ENCODE measurements at regions not wholly inside any gene's neighbourhood (a gene's known extent, or its start where the extent isn't known, plus 50 kb on each side); places are given as distances from the start of the nearest gene placed in this dataset.

DNA sequence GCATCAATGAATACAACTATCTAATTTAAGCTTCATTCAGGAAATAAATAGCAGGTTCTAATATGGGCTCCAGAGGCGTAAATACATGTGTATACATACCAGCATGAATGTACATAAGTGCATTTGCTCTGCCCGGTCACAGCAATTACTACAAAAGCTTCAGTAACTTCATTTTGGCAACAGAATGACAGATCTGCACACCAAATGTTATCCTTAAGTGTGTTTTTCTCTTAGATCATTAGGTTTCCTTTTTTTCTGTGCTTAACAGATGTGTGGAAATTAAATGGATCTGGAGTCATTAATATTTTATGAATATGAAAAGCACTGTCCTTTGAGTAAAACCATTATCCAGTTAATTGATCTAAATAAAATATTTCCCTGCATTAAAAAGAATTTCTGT lies 159.0 kb upstream of the MEOX2 start:
- no peaks in the 10 kb centered on the region for H3K4me1 ChIP-seq (ENCODE audit: control insufficient read depth, insufficient read depth, low read length, poor library complexity, severe bottlenecking)
- ATAC-seq (ENCODE audit: low read depth in 2 of 2) (no peak), DNase-seq (no peak)
- no peak overlapping the region for H3K27ac ChIP-seq (ENCODE audit: insufficient read depth, low read length, poor library complexity, severe bottlenecking)
- H3K9me3 ChIP-seq (ENCODE audit: control insufficient read depth in 2 of 2, low read length in 2 of 2): peaks cover 0 to 3% of the 10 kb centered on the region in 2 experiments
- no peaks in the 10 kb centered on the region for H3K27me3 Mint-ChIP-seq
- H3K9me3 Mint-ChIP-seq: peaks cover 0 to 24% (median 0%) of the 10 kb centered on the region in 7 donors
- no peak overlapping the region for H3K4me3 Mint-ChIP-seq
- no peak overlapping the region for H3K27ac Mint-ChIP-seq
- no peaks in the 10 kb centered on the region for H3K27me3 ChIP-seq (ENCODE audit: control insufficient read depth, insufficient read depth, low read length)
- H3K4me3 ChIP-seq (ENCODE audit: low read depth, low read length): no peak overlapping the region
- no peaks in the 10 kb centered on the region for H3K36me3 ChIP-seq (ENCODE audit: control insufficient read depth, insufficient read depth, low read length)
- no peaks in the 10 kb centered on the region for H3K36me3 Mint-ChIP-seq
- no peaks in the 10 kb centered on the region for H3K4me1 Mint-ChIP-seq

DNA sequence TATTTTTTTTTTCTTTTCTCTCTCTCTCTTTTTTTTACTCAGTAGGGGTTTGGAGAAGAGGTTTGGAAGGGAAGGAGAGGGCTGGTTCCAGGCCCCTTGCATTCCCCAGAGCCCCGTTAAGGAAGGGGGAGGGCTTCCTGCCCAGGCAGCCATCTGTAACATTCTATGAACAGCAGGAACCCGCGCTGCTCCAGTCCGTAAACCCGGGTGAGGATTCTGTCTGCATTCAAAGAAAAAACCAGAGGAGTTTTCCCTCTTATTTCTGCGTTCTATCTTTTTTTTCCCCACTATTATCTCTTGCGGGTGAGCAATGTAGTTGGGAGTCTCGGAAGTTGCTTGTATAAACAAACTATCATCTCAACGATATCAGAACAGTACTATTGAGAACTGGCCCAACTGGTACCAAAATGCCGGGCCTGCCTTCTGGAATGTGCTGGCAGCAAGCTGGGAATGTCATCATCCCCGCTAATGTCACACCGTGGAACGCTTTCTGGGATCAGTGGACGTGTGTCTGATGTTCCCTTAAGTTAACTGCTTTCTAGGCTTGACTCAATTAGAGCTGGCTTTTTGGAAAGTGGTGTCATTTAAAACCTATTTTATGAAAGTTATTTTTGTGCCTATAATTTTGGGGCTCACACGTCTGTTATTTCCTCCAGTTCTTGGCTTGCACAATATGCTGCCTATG lies 153.1 kb upstream of the MEOX2 start:
- ATAC-seq (ENCODE audit: low read depth in 2 of 2) (no peak), DNase-seq (no peak)
- H3K9me3 ChIP-seq (ENCODE audit: control insufficient read depth in 2 of 2, low read length in 2 of 2): peaks cover 0 to 7% of the 10 kb centered on the region in 2 experiments
- H3K36me3 Mint-ChIP-seq: no peaks in the 10 kb centered on the region
- H3K36me3 ChIP-seq (ENCODE audit: control insufficient read depth, insufficient read depth, low read length): no peaks in the 10 kb centered on the region
- no peaks in the 10 kb centered on the region for H3K27me3 Mint-ChIP-seq
- H3K4me1 Mint-ChIP-seq: no peaks in the 10 kb centered on the region
- H3K27me3 ChIP-seq (ENCODE audit: control insufficient read depth, insufficient read depth, low read length): no peaks in the 10 kb centered on the region
- no peak overlapping the region for H3K27ac Mint-ChIP-seq
- peaks cover 0 to 15% (median 4%) of the 10 kb centered on the region in 7 donors for H3K9me3 Mint-ChIP-seq
- no peak overlapping the region for H3K4me3 Mint-ChIP-seq
- H3K4me3 ChIP-seq (ENCODE audit: low read depth, low read length): no peak overlapping the region
- no peaks in the 10 kb centered on the region for H3K4me1 ChIP-seq (ENCODE audit: control insufficient read depth, insufficient read depth, low read length, poor library complexity, severe bottlenecking)
- no peak overlapping the region for H3K27ac ChIP-seq (ENCODE audit: insufficient read depth, low read length, poor library complexity, severe bottlenecking)

DNA sequence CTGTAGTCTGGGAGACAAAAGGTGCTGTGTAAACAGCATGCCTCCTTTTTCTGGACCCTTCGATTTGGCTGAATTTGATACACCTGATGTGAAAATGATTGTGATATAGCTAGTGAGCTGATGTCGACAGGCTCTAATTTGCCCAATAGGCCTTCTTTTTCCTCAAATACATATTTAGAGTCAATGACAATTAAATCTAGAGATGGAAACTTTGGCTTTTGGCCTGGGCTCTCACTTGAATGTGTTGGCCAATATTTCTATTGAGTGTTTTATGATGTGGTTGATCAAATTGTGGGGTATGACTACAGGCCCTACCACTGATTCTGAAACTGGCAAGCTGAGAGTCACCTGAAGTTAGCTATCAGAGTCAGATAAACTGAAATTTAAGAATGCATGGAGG lies 151.8 kb upstream of the MEOX2 start:
- H3K9me3 Mint-ChIP-seq: peaks cover 0 to 9% (median 4%) of the 10 kb centered on the region in 7 donors
- no peak overlapping the region for H3K27ac Mint-ChIP-seq
- Histone ChIP-seq H3K36me3 (ENCODE audit: control insufficient read depth, insufficient read depth, low read length) (no peaks in the 10 kb centered on the region), H3K4me1 (ENCODE audit: control insufficient read depth, insufficient read depth, low read length, poor library complexity, severe bottlenecking) (no peaks in the 10 kb centered on the region), H3K4me3 (ENCODE audit: low read depth, low read length) (no peak overlapping the region), H3K9me3 (ENCODE audit: control insufficient read depth in 2 of 2, low read length in 2 of 2) (peaks cover 0 to 4% of the 10 kb centered on the region in 2 experiments), H3K27me3 (ENCODE audit: control insufficient read depth, insufficient read depth, low read length) (no peaks in the 10 kb centered on the region), H3K27ac (ENCODE audit: insufficient read depth, low read length, poor library complexity, severe bottlenecking) (no peak overlapping the region)
- no peak overlapping the region for H3K4me3 Mint-ChIP-seq
- DNase-seq: no peak
- no peaks in the 10 kb centered on the region for H3K36me3 Mint-ChIP-seq
- no peaks in the 10 kb centered on the region for H3K4me1 Mint-ChIP-seq
- no peaks in the 10 kb centered on the region for H3K27me3 Mint-ChIP-seq
- no peak for ATAC-seq (ENCODE audit: low read depth in 2 of 2)

DNA sequence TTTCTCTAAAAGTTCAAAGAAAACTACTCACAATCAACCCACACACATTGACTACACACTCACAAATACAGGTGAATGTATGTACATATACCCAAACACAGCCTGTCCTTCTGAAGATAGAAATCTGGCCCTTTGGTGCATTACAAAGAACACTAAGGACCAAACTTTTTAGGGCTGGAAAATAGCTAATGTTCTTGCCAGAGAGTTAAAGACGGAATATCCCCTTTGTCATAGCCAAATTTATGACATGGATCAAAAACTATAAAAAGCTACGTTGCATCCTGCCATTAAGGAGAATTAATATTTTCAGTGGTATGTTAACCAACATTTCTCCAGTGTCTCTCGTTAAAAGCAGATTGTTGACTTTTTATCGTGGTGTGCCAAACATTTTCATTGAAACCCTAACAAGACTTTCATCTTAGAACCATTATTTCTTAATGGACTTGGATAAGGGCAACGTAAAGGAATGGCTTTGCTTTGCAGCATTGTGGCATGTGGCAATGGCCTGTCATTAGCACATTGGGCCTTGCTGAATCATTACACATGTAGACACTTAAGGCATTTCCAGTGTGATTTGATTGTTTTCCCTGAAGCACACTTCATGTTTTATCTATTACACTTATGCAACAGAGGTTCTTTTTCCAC lies 150.9 kb upstream of the MEOX2 start:
- Histone ChIP-seq H3K27me3 (ENCODE audit: control insufficient read depth, insufficient read depth, low read length) (no peaks in the 10 kb centered on the region), H3K4me3 (ENCODE audit: low read depth, low read length) (no peak overlapping the region), H3K9me3 (ENCODE audit: control insufficient read depth in 2 of 2, low read length in 2 of 2) (peaks cover 0 to 4% of the 10 kb centered on the region in 2 experiments), H3K4me1 (ENCODE audit: control insufficient read depth, insufficient read depth, low read length, poor library complexity, severe bottlenecking) (no peaks in the 10 kb centered on the region), H3K36me3 (ENCODE audit: control insufficient read depth, insufficient read depth, low read length) (no peaks in the 10 kb centered on the region), H3K27ac (ENCODE audit: insufficient read depth, low read length, poor library complexity, severe bottlenecking) (no peak overlapping the region)
- H3K4me1 Mint-ChIP-seq: no peaks in the 10 kb centered on the region
- DNase-seq (no peak), ATAC-seq (ENCODE audit: low read depth in 2 of 2) (no peak)
- no peak overlapping the region for H3K27ac Mint-ChIP-seq
- H3K27me3 Mint-ChIP-seq: no peaks in the 10 kb centered on the region
- H3K4me3 Mint-ChIP-seq: no peak overlapping the region
- peaks cover 0 to 14% (median 4%) of the 10 kb centered on the region in 7 donors for H3K9me3 Mint-ChIP-seq
- no peaks in the 10 kb centered on the region for H3K36me3 Mint-ChIP-seq

DNA sequence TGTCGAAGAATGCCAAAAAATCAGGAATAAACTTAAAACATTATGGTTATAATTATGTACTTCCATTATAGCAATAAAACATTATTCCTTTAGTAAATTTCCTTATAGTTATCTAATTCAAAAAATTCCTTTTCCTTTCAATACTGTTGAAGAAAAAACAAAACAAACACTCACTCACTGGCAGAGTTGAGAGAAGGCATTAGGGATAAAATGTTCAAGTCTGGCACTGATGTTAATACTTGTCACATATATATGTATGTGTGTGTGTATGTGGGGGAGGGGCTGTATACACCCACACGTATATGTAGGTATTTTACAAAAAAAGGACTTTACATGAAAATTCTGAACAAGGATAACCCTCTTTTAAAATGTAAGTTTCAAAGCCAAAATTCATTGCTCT lies 150.2 kb upstream of the MEOX2 start:
- no peaks in the 10 kb centered on the region for H3K27me3 ChIP-seq (ENCODE audit: control insufficient read depth, insufficient read depth, low read length)
- no peak for ATAC-seq (ENCODE audit: low read depth in 2 of 2)
- no peak for DNase-seq
- no peak overlapping the region for H3K4me3 Mint-ChIP-seq
- no peaks in the 10 kb centered on the region for H3K27me3 Mint-ChIP-seq
- H3K9me3 ChIP-seq (ENCODE audit: control insufficient read depth in 2 of 2, low read length in 2 of 2): peaks cover 0 to 4% of the 10 kb centered on the region in 2 experiments
- H3K27ac Mint-ChIP-seq: no peak overlapping the region
- no peaks in the 10 kb centered on the region for H3K4me1 Mint-ChIP-seq
- H3K4me3 ChIP-seq (ENCODE audit: low read depth, low read length): no peak overlapping the region
- peaks cover 0 to 14% (median 5%) of the 10 kb centered on the region in 7 donors for H3K9me3 Mint-ChIP-seq
- no peaks in the 10 kb centered on the region for H3K36me3 Mint-ChIP-seq
- H3K36me3 ChIP-seq (ENCODE audit: control insufficient read depth, insufficient read depth, low read length): no peaks in the 10 kb centered on the region
- no peaks in the 10 kb centered on the region for H3K4me1 ChIP-seq (ENCODE audit: control insufficient read depth, insufficient read depth, low read length, poor library complexity, severe bottlenecking)
- H3K27ac ChIP-seq (ENCODE audit: insufficient read depth, low read length, poor library complexity, severe bottlenecking): no peak overlapping the region

DNA sequence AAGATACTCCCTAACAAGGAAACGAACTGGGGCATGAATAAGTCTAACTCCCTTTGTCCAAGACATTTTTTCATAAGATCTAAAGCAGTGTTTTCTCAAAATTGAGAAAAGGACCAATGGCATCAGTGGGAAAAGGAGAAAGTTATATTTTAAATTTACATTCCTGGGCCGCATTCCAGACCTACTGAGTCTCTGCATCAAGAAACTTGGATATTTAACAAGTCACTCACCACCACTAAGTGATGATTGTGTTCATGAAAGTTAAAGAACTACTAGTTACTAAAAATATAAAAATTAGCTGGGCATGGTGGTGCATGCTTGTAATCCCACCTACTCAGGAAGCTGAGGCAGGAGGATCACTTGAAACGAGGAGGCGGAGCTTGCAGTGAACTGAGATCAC lies 149.6 kb upstream of the MEOX2 start:
- ATAC-seq (ENCODE audit: low read depth in 2 of 2): no peak
- no peak overlapping the region for H3K27ac ChIP-seq (ENCODE audit: insufficient read depth, low read length, poor library complexity, severe bottlenecking)
- no peaks in the 10 kb centered on the region for H3K27me3 Mint-ChIP-seq
- no peak overlapping the region for H3K4me3 ChIP-seq (ENCODE audit: low read depth, low read length)
- peaks cover 0 to 4% of the 10 kb centered on the region in 2 experiments for H3K9me3 ChIP-seq (ENCODE audit: control insufficient read depth in 2 of 2, low read length in 2 of 2)
- H3K4me1 ChIP-seq (ENCODE audit: control insufficient read depth, insufficient read depth, low read length, poor library complexity, severe bottlenecking): no peaks in the 10 kb centered on the region
- no peak for DNase-seq
- H3K27me3 ChIP-seq (ENCODE audit: control insufficient read depth, insufficient read depth, low read length): no peaks in the 10 kb centered on the region
- peaks cover 0 to 14% (median 5%) of the 10 kb centered on the region in 7 donors for H3K9me3 Mint-ChIP-seq
- H3K4me1 Mint-ChIP-seq: no peaks in the 10 kb centered on the region
- no peaks in the 10 kb centered on the region for H3K36me3 Mint-ChIP-seq
- no peak overlapping the region for H3K27ac Mint-ChIP-seq
- H3K4me3 Mint-ChIP-seq: no peak overlapping the region
- no peaks in the 10 kb centered on the region for H3K36me3 ChIP-seq (ENCODE audit: control insufficient read depth, insufficient read depth, low read length)

DNA sequence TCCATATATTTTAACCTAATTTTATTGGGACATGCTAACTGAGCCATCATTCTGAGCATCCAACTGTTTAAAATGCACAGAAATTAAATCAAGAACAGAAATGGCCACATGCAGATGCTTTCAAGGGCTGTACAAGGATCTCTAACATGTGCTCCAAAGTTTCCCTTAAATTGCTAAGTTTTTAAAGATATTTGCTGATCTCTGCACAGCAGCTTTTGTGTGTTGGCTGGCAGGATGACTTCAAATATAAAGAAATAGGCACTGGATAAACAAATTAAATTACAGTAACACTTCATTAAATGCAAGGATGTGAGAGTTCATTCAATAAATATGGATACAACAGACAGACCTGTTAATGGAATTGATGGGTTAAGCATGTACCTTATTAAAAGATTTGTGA lies 148.0 kb upstream of the MEOX2 start:
- Histone ChIP-seq H3K27ac (ENCODE audit: insufficient read depth, low read length, poor library complexity, severe bottlenecking) (no peak overlapping the region), H3K4me1 (ENCODE audit: control insufficient read depth, insufficient read depth, low read length, poor library complexity, severe bottlenecking) (no peaks in the 10 kb centered on the region), H3K9me3 (ENCODE audit: control insufficient read depth in 2 of 2, low read length in 2 of 2) (peaks cover 0 to 4% of the 10 kb centered on the region in 2 experiments), H3K4me3 (ENCODE audit: low read depth, low read length) (no peak overlapping the region), H3K27me3 (ENCODE audit: control insufficient read depth, insufficient read depth, low read length) (no peaks in the 10 kb centered on the region), H3K36me3 (ENCODE audit: control insufficient read depth, insufficient read depth, low read length) (no peaks in the 10 kb centered on the region)
- H3K36me3 Mint-ChIP-seq: no peaks in the 10 kb centered on the region
- no peak overlapping the region for H3K4me3 Mint-ChIP-seq
- H3K27me3 Mint-ChIP-seq: no peaks in the 10 kb centered on the region
- ATAC-seq (ENCODE audit: low read depth in 2 of 2): no peak
- no peaks in the 10 kb centered on the region for H3K4me1 Mint-ChIP-seq
- DNase-seq: no peak
- H3K9me3 Mint-ChIP-seq: peaks cover 0 to 12% (median 4%) of the 10 kb centered on the region in 7 donors
- H3K27ac Mint-ChIP-seq: no peak overlapping the region

DNA sequence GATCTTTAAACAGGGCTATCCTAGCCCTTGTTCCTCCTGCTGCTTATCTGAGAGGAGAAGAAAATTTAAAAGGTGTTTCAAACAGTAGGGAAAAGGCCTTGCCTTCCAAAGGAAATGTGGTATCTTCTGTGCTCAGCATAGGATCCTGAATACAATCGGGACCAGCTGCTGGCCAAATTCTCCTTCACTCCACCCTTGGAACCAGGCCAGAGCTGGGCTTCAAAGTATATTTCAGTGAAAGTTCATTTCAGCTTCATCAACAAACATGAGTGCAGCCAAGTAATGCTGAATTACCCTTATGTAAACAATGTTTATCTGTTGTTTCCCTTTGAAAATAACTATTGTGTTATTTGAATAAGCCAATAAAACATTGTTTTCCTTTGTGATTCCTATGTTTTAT lies 146.5 kb upstream of the MEOX2 start:
- DNase-seq: no peak
- no peak overlapping the region for H3K4me3 Mint-ChIP-seq
- no peaks in the 10 kb centered on the region for H3K27me3 Mint-ChIP-seq
- no peak overlapping the region for H3K27ac ChIP-seq (ENCODE audit: insufficient read depth, low read length, poor library complexity, severe bottlenecking)
- H3K36me3 Mint-ChIP-seq: no peaks in the 10 kb centered on the region
- no peak overlapping the region for H3K4me3 ChIP-seq (ENCODE audit: low read depth, low read length)
- no peaks in the 10 kb centered on the region for H3K4me1 ChIP-seq (ENCODE audit: control insufficient read depth, insufficient read depth, low read length, poor library complexity, severe bottlenecking)
- H3K9me3 Mint-ChIP-seq: peaks cover 0 to 12% (median 4%) of the 10 kb centered on the region in 7 donors
- H3K36me3 ChIP-seq (ENCODE audit: control insufficient read depth, insufficient read depth, low read length): no peaks in the 10 kb centered on the region
- peaks cover 0 to 2% of the 10 kb centered on the region in 2 experiments for H3K9me3 ChIP-seq (ENCODE audit: control insufficient read depth in 2 of 2, low read length in 2 of 2)
- no peaks in the 10 kb centered on the region for H3K27me3 ChIP-seq (ENCODE audit: control insufficient read depth, insufficient read depth, low read length)
- H3K27ac Mint-ChIP-seq: no peak overlapping the region
- ATAC-seq (ENCODE audit: low read depth in 2 of 2): no peak
- H3K4me1 Mint-ChIP-seq: no peaks in the 10 kb centered on the region
